GM18502 (cell line): ENCODE measurements at regions not wholly inside any gene's neighbourhood (a gene's known extent, or its start where the extent isn't known, plus 50 kb on each side); places are given as distances from the start of the nearest gene placed in this dataset.

Source experiments
- ATAC-seq: cut with Tn5 transposase; IDR thresholded peaks from one replicate; pipeline ENCODE4 v1.9.1; 2021; ENCODE audit warnings: mild to moderate bottlenecking; ENCODE audit not compliant: unreplicated experiment, poor library complexity

DNA sequence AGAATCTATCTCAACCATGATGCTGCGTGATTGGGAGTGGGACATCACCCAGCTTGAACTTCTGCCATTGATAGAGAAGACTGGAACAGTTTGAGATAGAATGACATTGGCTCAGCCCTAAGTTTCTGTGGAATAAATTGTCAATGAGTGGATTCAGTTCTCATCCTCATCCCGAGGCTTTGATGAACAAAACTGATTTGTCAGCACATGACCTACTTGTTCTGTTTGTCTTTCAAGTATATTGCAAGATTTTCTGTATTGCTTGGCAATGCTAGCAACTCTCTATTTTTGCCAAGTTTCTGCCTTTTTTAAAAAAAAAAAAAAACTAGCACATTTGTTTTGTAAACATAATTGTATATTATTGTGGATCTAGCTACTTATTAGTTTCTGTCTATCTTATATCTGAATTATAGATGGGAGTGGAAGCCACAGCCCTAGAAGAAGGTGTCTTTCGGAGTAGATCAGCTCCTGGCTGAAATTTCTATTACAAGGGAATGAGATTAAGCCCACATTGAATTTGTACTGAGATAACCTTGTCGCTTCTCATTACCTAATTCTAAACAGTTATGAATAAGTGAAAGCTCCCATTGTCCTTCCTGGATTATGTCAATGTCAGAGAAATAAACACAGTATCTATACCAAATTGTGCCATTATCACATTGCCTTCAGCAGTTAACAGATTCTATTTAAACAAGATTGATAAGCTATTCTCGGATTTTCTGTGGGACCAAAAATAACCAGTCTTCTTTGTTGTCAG is 166.1 kb downstream of the TNFSF13B start:
- ATAC-seq: no peak

DNA sequence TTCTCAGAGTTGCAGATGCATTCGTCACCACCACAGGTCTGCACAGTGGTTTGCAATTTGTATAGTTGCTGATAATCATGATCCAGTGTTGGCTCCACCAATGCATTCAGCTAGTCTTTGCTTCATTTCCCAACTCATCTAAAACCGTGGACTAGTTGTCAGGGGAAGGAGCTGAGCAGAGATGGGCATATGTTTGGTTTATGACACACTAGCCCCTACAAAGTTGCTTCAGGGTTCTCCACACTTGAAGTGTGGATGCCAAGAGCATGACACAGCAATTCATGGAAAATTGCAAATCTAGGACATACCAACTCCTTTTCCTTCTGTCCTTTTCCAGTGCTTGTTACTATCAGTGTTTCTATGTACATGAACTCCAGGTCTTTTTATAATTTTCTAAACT is 168.0 kb downstream of the TNFSF13B start:
- no peak for ATAC-seq

DNA sequence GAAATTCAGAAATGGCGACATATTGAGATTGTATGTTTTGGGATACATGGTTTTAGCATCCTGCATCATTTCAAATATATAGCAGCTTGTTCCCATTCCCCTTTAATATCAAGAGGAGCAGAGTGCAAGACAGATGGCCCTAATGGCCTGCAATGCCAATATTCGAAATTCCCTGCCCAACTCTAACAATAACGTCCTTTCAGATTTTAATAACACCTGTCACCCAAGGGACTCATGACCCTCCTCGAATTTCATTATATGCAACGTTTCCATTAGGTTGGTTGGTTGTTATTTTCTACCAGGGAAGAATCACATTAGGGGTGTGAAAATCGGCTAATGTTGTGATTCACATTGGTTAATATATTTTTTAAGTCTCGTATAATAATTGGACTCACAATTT is 170.0 kb downstream of the TNFSF13B start:
- no peak for ATAC-seq

DNA sequence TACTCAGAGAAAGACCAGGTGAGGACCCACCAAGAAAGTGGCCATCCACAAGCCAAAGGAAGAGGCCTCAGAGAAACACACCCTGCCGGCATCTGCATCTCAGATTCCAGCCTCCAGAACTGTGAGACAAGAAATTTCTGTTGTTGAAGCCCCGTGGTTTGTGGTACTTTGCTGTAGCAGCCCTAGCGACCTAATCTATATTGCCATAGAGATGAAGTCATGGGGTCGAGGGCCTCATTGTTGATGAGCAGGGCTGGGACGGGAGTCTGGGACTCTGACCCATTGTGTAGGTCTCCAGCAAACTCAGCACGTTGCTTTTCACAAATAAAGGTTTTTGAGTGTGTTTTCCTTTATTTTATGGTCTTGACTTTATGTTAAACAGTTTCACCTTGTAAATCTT is 174.9 kb downstream of the TNFSF13B start:
- ATAC-seq: no peak

DNA sequence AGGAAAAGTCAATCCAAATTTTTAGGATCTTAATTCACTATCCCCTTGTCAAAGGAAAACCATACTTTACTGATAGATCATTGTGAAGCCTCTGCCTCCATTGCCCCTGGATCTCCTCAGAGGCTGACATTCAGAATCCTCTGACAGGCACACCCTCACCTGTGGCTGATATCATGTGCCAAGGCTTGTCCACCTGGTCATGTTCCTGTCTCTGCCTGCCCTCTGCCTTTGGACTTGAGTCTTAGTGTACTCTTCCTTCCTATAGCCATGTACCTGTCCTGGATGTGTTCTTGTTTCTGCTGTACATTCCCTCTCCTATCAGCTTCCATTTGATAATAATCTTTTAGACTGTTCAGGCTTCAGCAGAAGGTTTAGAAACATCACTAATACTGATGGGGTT is 179.4 kb downstream of the TNFSF13B start:
- no peak for ATAC-seq

DNA sequence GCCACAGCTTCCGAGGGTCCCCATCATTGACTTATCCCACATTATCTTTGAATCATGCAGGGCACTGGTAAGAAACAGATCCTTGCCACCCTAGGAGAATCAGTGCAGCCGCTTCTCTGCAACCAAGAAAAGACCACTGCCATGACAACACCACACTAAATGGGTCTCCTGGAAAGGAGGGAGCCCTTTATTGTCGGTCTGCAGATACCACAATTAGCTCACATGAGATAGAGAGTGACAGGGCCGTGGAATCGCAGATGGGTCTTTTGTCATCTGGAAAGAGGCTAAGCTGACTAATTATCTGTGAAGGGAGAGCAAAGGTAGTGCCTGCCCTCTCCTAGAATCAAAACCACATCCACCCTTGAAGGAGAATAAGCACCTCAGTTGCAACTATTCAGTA is 178.3 kb upstream of the MYO16 start:
- no peak for ATAC-seq

DNA sequence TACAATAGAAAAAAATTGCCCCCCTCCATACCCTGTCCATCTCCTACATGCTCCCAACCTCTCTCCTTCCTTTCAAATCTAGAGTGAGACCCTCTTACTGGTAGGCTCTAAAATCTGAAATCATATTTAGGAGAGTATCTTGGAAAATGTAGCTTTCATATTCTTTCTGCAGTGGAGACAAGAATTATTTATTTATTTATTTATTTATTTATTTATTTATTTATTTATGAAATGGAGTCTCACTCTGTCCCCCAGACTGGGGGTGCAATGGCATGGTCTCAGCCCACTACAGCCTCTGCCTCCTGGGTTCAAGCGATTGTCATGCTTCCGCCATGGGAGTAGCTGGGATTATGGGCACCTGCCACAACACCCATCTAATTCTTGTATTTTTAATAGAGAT is 174.1 kb upstream of the MYO16 start:
- no peak for ATAC-seq

DNA sequence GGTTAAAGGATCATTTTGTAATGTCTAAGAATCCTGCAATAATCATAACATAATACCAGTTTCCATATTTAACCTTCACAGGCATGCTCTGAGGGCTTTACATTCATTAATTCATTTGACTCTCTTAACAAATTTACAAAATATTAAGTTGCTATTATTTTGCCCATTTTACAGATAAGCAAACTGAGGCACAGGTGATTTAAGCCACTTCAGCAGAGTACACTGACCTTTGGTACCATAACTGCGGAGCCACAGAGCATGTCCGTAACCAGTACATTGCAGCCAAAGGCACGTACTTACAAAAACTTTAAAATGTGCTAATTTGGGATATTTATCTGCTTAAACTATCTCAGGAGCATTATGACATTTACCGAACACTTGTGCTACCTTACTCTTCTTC is 169.4 kb upstream of the MYO16 start:
- ATAC-seq: no peak

DNA sequence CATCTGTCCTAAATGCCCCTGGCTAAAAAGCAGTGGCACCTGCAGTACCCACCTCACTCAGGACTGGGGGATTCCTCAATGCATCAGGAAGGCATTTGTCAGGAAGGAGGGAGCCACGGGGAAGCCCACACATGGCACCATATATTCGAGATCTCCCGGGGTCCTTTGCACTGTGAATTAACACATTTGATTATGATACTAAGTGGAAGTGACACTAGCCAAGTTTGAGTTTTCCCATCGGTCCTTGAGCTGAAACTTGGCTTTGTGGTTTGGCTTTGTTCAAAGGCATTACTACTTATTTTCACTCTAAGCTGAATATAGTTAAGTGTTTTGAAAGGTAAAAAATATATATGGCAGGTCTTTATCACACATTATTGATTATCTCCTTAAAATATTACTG is 168.7 kb upstream of the MYO16 start:
- ATAC-seq: no peak

DNA sequence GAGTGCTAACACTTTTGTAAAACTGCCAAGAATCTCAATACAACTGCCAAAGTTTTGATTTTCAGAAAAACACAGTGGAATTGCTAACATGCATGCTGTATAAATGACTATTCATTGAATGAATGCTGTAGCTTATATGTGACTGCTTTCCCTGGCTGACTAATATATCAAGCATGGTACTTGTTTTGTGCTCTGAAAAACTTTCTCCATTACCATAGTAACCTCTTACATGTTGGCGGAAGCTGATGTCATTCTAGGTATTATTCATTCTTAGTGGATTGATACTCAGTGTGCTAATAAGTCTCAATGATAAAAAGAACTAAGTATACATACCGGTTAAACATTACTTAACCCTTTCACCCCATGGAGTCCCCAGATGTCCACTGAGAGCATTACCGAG is 166.1 kb upstream of the MYO16 start:
- no peak for ATAC-seq

DNA sequence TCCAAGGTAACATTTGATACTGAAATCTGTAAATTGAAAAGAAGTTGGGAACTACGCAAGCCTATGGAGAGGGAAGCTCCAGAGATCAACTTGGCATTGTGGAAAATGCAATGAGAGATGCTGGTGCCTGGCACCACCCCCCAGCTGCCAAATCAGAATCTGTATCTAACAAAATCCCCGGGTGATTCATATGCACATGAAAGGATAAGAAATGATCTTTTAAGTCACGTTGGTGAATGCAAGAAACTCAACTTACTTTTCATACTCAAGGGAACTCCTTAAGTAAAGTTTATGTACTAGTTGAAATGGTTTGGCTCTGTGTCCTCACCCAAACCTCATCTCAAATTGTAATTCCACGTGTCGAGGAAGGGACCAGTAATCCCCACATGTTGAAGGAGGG is 158.5 kb upstream of the MYO16 start:
- ATAC-seq: no peak

DNA sequence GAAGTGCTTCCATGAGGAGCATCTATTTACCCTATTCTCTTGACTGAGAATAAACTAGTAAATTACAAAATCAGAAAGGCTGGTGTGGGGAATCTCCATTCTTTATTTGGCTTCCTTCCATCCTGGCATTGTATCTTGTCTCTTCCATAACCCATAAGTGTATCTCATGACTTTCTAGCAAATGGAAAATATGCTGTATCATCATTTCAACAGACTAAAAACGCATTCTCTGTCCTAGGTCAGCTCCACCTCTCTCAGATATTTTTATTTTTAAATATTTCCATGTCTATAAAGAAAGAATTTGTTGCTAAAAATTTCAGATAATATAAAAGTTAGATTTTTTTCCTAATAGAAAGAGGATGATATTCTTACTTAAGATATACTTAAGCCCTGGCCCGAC is 154.2 kb upstream of the MYO16 start:
- no peak for ATAC-seq

DNA sequence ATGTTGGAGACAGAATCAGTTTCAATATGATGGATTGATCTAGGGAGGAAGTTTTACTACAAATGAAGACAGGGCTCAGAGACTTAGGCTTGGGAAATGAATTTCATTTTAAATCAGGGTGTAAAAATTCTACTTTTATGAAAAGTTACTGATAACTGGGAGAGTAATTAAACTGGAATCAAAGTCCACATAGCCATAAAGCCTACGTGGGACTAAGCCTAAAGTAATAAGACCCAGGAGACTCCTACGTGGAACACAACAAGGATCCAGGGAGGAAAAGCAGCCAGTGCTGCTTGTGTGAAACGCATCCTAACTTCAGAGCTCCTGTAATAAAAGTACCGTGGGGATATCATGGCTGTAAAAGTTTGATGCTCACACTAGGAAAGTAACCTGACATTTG is 152.0 kb upstream of the MYO16 start:
- ATAC-seq: no peak

DNA sequence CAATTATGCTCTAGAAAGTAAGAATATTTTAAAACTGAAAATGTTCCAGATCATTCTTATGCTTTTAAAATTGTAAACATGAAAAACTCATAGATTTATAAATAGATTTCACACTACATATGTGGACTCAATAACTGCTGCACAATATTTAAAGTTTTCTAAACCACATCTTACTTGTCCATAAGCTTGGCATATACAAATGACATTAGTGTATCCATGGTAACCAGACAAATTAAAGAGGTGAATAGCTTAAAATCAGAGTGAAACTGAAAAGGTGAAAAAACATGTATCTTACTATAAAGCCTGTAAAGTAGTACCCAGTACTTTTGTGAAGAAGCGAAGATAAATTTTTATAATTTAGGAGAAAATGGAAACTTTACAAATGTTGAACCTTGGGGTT is 151.2 kb upstream of the MYO16 start:
- ATAC-seq: no peak

DNA sequence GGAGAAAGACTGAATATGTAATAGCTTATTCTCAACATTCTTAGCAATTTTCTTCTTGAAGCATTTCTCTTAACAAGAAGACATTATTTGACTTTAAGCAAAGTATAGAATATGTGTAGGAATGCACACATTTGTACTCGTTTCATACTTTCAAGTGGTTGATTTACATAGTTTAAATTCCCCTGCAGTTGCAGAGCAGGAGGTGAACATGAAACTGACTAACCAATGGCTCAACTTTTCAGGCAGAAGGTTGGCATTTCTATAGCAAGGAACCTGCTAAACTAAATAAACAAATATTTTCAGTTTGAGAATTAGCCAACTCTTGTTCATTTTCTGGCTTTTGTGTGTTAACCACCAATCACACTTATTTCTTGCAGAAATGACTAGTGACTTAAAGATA is 145.4 kb upstream of the MYO16 start:
- ATAC-seq: no peak

DNA sequence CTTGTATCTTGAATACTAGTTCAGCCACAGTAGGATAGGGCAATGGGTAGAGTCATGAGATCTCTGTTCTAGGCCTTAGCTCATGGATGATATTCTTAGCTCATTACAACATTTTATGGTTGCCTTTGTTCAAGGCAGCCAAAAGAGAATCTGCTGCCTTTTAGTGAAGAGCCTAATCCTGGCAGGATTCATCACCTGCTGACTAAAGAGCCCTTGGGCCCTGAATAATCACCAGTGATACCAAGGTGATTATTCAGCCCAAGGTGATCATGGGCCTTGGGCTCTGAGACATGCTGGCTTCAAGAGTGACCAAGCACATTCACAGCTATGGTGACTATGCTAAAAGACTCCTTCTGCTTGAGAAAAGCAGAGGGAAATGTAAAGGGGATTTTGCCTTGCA is 143.3 kb upstream of the MYO16 start:
- no peak for ATAC-seq

DNA sequence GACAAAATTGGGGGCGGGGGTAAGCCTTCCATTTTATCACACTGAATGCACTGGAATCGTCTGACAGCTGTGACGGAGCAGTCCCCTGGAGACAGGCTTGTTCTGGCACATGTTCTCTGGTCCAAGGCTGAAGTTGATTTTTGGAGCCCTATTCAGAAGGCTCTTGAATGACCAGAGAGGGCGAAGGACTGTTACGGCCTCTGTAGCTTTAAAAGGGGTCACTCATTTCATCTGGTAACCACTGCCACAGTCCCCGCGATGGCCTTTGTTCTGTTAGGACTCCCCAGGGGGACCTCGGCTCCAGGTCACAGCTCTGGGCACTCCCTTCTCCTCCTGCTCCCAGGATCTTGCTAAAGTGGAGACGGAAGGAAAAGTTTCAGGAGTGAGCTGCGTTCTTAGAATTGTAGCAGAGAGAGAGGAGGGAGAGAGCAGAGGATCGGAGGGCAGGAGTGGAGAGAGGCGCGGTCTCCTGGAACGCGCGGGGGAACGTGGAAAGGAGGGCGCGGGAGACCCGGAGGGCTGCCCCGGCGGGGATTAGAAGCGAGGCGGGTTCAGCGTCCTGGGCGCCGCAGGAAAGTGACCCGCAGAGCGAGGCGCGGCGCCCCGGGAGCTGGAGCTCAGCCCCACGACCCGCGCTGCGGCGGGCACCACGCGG is 134.3 kb upstream of the MYO16 start:
- ATAC-seq: no peak

DNA sequence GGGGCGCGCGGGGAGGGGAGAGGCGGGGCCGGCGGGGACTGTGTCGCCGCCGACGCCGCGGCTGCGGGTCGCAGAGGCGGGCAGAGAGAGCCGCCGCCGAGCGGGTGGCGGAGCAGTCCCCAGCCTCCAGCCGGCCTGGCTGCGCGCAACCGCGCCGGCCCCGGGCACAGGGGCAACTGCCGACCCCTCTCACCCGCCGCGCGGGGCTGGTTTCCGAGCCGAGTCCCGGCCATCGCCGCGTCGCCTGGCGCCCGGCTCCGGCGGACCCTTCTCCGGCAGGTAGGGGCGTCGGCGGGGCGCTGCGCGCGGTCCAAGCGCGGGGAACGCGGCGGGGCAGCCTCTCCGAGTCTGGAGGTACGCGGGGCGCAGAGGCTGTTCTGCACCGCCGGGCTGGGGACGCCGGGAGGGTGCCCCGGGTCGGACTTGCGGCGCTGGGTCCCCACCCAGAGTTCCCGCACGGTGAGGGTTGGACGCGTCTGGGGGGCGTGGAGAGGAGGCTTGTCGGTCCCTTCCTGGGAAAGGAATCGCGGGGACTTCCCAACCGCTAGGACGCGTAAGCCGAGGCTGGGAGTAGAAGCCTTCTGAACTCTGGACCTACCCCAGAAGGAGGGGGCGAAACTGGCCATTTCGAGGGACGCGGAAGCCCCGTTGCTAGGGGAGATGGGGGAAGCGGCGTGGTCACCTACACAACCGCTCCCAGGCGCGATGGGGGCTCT is 133.6 kb upstream of the MYO16 start:
- no peak for ATAC-seq

DNA sequence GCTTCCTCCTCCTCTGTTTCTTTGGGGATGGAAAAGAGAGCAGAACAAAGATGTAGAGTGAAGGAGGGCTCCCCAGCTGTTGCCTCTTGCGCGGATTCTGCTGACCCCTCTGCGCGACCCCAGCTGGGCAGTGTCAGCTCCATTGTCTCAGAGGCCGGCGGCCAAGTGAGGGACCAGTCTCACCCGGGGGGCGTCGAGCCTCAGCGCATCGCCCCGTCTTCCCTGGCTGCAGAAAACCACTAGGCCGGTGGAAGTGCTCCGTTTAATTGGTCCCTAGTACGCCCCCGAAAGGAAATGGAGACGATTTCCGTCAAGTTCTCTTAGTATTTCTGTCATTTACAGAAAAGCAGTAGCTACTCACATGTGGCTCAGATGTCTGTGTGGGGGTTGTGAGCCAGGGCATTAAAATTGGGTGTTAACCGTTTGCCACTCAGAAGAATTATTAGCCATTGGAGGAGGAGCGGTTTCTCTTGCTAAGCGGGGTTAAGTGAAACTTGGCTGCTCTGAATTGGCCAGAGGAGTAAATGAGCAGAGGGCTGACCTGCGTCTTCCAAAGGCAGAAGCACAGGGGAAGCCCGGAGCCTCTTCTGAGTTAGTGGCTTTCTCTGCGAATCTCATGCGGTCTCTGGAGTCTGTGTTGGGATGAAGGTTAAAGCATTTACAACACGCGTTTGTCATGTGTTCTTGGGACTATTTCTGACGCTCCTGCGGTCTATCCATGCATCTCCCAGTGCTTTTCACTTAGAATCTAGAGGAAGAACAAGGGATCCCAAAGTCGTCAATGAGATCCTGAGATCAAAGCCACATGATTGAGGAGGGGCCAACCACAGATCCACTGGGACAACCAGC is 132.8 kb upstream of the MYO16 start:
- ATAC-seq: no peak

DNA sequence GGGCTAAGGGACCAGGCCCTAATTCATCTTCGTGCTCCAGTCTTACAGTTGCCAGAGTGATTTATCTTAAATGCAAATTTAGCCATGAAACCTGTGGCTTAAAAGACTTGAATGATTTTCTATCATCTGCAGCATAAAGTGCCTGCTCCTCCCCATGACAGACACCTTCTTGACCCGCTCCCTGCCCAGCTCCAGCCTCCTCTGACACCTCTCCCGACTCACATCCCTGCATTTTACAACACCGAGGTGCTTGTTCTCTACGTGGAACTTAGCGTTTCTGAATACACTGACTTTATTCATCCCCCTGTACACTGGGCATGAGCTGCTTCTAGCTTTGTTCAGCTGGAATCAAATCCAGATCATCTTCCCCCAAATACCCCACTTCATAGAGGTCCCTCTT is 128.7 kb upstream of the MYO16 start:
- ATAC-seq: no peak

DNA sequence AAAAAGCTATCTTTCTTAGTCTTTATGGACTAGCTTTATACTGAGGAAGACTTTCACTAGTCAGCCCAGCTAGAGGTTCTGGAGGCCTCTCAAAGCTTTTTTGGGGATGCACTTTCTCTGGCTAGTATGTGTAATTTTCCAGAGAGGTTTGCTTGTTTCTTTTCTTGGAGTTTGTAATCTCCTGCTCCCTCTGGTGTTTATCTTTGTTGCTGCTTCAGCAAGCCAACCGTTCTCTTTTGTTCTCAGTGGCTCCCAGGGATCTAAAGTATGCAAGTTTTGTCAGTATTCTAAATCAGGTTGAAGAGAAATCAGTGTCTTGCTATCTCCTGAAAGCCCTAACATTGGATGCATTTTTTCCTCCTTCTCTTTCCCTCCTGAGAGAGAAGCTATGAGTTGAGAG is 121.1 kb upstream of the MYO16 start:
- ATAC-seq: no peak
